ENCODE measurements at regions not wholly inside any gene's neighbourhood (a gene's known extent, or its start where the extent isn't known, plus 50 kb on each side); places are given as distances from the start of the nearest gene placed in this dataset.

DNA sequence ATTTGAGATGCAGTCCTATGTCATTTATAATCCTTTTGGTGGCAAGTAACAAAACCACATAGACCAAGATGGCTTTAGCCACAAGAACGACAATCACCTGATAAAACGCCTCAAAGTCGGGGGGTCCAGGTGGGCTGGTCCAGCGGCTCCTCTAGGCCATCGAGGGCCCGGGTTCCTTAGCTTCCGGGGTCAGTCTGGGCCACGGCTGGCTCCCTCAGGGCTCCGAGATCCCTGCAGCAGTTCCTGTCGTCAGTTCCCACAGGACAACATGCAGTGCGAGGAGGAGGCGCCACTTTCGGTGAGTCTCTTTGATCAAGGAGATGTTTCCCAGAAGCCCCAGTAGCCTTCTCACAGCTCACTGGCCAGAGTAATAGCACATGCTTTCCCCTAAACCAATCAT, 574.6 kb downstream of the AACS start:
- DNase-seq (ENCODE audit: low read depth) = no peak
- no peak for TF ChIP-seq CTCF (conservative IDR thresholded peaks at IDR 0.05; ENCODE audit: low read depth, low read length)
- H3K4me3 ChIP-seq (ENCODE audit: low read depth, low read length) = no peak overlapping the region

- H3K4me3 ChIP-seq (ENCODE audit: low read depth, low read length) = no peak overlapping the region
- TF ChIP-seq CTCF (conservative IDR thresholded peaks at IDR 0.05; ENCODE audit: low read depth, low read length) = no peak
- no peak for DNase-seq (ENCODE audit: low read depth)
Observed at GRCh38 chr12:125643055-125643454, 577.8 kb downstream of the AACS start.

GRCh38 chr12:125645724-125646123, 580.5 kb downstream of the AACS start:
- no peak overlapping the region for H3K4me3 ChIP-seq (ENCODE audit: low read depth, low read length)
- TF ChIP-seq CTCF (conservative IDR thresholded peaks at IDR 0.05; ENCODE audit: low read depth, low read length) = no peak

DNA sequence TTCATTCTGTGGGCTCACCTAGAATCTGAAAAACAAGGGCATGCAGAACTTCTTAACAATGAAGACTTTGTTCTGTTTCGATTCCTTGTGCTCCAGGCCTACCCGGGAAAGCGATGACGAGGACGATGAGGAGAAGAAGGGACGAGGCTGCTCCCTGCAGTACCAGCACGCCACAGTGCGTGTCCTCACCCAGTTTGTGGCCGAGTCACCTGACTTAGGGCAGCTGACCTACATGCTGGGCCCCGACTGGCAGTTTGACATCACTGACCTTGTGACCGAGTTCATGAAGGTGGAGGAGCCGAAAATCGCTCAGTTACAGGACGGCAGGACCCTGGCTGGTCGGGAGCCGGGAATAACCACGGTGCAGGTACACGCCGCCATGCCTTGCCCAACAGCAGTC, 585.4 kb downstream of the AACS start:
- no peak for DNase-seq (ENCODE audit: low read depth)
- no peak overlapping the region for H3K4me3 ChIP-seq (ENCODE audit: low read depth, low read length)
- TF ChIP-seq CTCF (conservative IDR thresholded peaks at IDR 0.05; ENCODE audit: low read depth, low read length) = no peak

More at GRCh38 chr12:125645724-125646123, 580.5 kb downstream of the AACS start:
- no peak for DNase-seq (ENCODE audit: low read depth)

DNA sequence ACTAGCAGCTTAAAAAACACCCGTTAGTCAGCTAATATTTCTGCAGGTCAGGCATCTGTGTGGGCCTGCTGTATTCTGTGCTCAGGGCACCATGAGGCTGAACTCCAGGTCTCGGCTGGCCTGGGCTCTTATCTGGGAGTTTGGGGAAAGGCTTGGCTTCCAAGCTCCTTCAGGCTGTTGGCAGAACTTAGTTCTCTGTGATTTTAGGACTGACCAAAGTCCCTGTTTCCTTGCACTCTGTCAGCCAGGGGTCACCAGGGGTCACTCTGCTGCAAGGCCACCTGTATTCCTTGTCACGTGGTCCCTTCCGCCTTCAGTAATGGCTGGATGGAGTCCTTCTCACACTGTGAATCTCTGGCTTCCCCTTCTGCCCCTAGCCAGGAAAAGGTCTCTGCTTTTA, 586.4 kb downstream of the AACS start:
- DNase-seq (ENCODE audit: low read depth) = no peak
- H3K4me3 ChIP-seq (ENCODE audit: low read depth, low read length) = no peak overlapping the region
- TF ChIP-seq CTCF (conservative IDR thresholded peaks at IDR 0.05; ENCODE audit: low read depth, low read length) = no peak

GRCh38 chr12:125652681-125653080, 587.4 kb downstream of the AACS start:
- TF ChIP-seq CTCF (conservative IDR thresholded peaks at IDR 0.05; ENCODE audit: low read depth, low read length) = no peak
- H3K4me3 ChIP-seq (ENCODE audit: low read depth, low read length) = no peak overlapping the region
- DNase-seq (ENCODE audit: low read depth) = no peak

DNA sequence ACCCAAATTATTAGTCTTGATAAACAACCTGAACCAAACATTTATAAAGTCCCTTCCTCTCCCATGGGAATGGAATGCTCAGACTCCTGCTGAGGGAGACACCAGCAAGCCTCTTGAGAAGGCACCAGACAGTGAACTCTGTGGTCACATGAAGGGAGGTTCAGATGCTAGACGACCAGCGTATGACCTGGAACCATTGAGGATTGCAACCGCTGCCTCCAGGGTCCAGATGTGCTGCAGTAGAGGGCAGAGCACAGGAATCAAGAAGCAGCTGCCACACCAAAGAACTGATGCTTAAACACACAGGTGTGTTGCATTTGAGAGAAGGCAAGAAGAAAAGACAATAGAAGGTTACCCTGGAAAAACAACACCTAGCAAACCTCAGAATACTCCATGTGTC, 592.4 kb downstream of the AACS start:
- TF ChIP-seq CTCF (conservative IDR thresholded peaks at IDR 0.05; ENCODE audit: low read depth, low read length) = no peak
- no peak overlapping the region for H3K4me3 ChIP-seq (ENCODE audit: low read depth, low read length)
- no peak for DNase-seq (ENCODE audit: low read depth)
